Neural progenitor cell (in vitro differentiated cells): ENCODE measurements at regions not wholly inside any gene's neighbourhood (a gene's known extent, or its start where the extent isn't known, plus 50 kb on each side); places are given as distances from the start of the nearest gene placed in this dataset.

Experiments
- EZH2 ChIP-seq: fragments of 200-600 bp; sonication (generic); IDR thresholded peaks from 2 replicates; pipeline ENCODE4 v1.6.1; 2017; ENCODE audit warnings: antibody characterized with exemption, mild to moderate bottlenecking, moderate library complexity
- EZH2phosphoT487 ChIP-seq: fragments of 200-600 bp; sonication (generic); IDR thresholded peaks from 2 replicates; pipeline ENCODE4 v1.6.1; 2017; ENCODE audit warnings: antibody characterized with exemption
- TF ChIP-seq, protein P1 (sequence below): fragments of 200-600 bp; sonication (generic); IDR thresholded peaks from 2 replicates; pipeline ENCODE4 v1.5.1; 2017; ENCODE audit warnings: antibody characterized with exemption, mild to moderate bottlenecking

- TF ChIP-seq, protein P1, sequence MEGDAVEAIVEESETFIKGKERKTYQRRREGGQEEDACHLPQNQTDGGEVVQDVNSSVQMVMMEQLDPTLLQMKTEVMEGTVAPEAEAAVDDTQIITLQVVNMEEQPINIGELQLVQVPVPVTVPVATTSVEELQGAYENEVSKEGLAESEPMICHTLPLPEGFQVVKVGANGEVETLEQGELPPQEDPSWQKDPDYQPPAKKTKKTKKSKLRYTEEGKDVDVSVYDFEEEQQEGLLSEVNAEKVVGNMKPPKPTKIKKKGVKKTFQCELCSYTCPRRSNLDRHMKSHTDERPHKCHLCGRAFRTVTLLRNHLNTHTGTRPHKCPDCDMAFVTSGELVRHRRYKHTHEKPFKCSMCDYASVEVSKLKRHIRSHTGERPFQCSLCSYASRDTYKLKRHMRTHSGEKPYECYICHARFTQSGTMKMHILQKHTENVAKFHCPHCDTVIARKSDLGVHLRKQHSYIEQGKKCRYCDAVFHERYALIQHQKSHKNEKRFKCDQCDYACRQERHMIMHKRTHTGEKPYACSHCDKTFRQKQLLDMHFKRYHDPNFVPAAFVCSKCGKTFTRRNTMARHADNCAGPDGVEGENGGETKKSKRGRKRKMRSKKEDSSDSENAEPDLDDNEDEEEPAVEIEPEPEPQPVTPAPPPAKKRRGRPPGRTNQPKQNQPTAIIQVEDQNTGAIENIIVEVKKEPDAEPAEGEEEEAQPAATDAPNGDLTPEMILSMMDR = no peak
- TF ChIP-seq EZH2 (no peak), EZH2phosphoT487 (no peak)
Measured at GRCh38 chr5:3786165-3786564, 190.5 kb downstream of the IRX1 start.
